DOHH2 (cell line): ENCODE measurements at regions not wholly inside any gene's neighbourhood (a gene's known extent, or its start where the extent isn't known, plus 50 kb on each side); places are given as distances from the start of the nearest gene placed in this dataset.

Source experiments
- H3F3A ChIP-seq: fragments of 200-600 bp; sonication (generic), shearing (Covaris generic); 2 replicates; pipeline ENCODE4 v1.6.0; 2016; ENCODE audit warnings: antibody characterized with exemption, mild to moderate bottlenecking; ENCODE audit not compliant: control insufficient read depth, insufficient read depth
- H3K27ac ChIP-seq: fragments of 200-600 bp; sonication (generic); 2 replicates; pipeline ENCODE4 v1.5.1; 2014; ENCODE audit warnings: low read depth, mild to moderate bottlenecking, low read length, moderate library complexity
- H3K27me3 ChIP-seq: fragments of 200-600 bp; sonication (generic); 2 replicates; pipeline ENCODE4 v1.6.1; 2014; ENCODE audit warnings: mild to moderate bottlenecking, low read length, mixed read lengths; ENCODE audit not compliant: control insufficient read depth
- H3K36me3 ChIP-seq: fragments of 200-600 bp; sonication (generic); 2 replicates; pipeline ENCODE4 v1.6.1; 2014; ENCODE audit warnings: mild to moderate bottlenecking, low read length, moderate library complexity, mixed read lengths; ENCODE audit not compliant: control insufficient read depth
- H3K4me1 ChIP-seq: fragments of 200-600 bp; sonication (generic); 2 replicates; pipeline ENCODE4 v1.6.1; 2014; ENCODE audit warnings: mild to moderate bottlenecking, low read length, mixed read lengths; ENCODE audit not compliant: control insufficient read depth
- H3K4me2 ChIP-seq: fragments of 200-600 bp; sonication (generic); 2 replicates; pipeline ENCODE4 v1.6.0; 2014; ENCODE audit warnings: mild to moderate bottlenecking, low read length, moderate library complexity
- H3K4me3 ChIP-seq: fragments of 200-600 bp; sonication (generic); 2 replicates; pipeline ENCODE4 v1.5.1; 2014; ENCODE audit warnings: mild to moderate bottlenecking, low read length, mixed read lengths
- H3K79me2 ChIP-seq: fragments of 200-600 bp; sonication (generic); 2 replicates; pipeline ENCODE4 v1.6.1; 2014; ENCODE audit warnings: mild to moderate bottlenecking, low read length, mixed read lengths; ENCODE audit not compliant: control insufficient read depth
- H3K9me2 ChIP-seq: fragments of 200-600 bp; sonication (generic); replicated peaks from 2 replicates; pipeline ENCODE4 v1.6.1; 2014; ENCODE audit warnings: mild to moderate bottlenecking, low read length, mixed read lengths; ENCODE audit not compliant: control insufficient read depth
- H3K9me3 ChIP-seq: fragments of 200-600 bp; sonication (generic); 2 replicates; pipeline ENCODE4 v1.6.1; 2014; ENCODE audit warnings: antibody characterized with exemption, low read length, mixed read lengths; ENCODE audit not compliant: control insufficient read depth, insufficient read depth
- H4K20me1 ChIP-seq: fragments of 200-600 bp; sonication (generic); 2 replicates; pipeline ENCODE4 v1.6.0; 2014; ENCODE audit warnings: low read depth, mild to moderate bottlenecking, antibody characterized with exemption, low read length, moderate library complexity; ENCODE audit not compliant: control insufficient read depth, insufficient read depth
- CTCF ChIP-seq: fragments of 200-600 bp; sonication (generic); IDR thresholded peaks from one replicate; pipeline ENCODE4 v1.5.1; 2014; ENCODE audit warnings: antibody characterized with exemption, mild to moderate bottlenecking, low read depth, low read length; ENCODE audit not compliant: poor library complexity, severe bottlenecking
- EZH2phosphoT487 ChIP-seq: fragments of 200-600 bp; sonication (generic); IDR thresholded peaks from 2 replicates; pipeline ENCODE4 v1.6.1; 2017; ENCODE audit warnings: borderline replicate concordance, mild to moderate bottlenecking, antibody characterized with exemption, low read length, moderate library complexity, mixed read lengths

- Histone ChIP-seq H3K27ac (no peak overlapping the region), H3K79me2 (no peaks in the 10 kb centered on the region), H3K27me3 (no peaks in the 10 kb centered on the region), H3F3A (no peaks in the 10 kb centered on the region), H3K9me2 (no peaks in the 10 kb centered on the region), H3K9me3 (no peaks in the 10 kb centered on the region), H3K4me2 (no peak overlapping the region), H3K36me3 (no peaks in the 10 kb centered on the region), H3K4me3 (no peak overlapping the region), H4K20me1 (no peaks in the 10 kb centered on the region), H3K4me1 (peaks cover 3% of the 10 kb centered on the region)
- TF ChIP-seq EZH2phosphoT487 (no peak), CTCF (no peak)
These were observed 54.4 kb upstream of the GRIP1 start for GRCh38 chr12:66733321-66733720.

- no peaks in the 10 kb centered on the region for H3K9me2 ChIP-seq
- H4K20me1 ChIP-seq: no peaks in the 10 kb centered on the region
- H3K4me3 ChIP-seq: no peak overlapping the region
- TF ChIP-seq EZH2phosphoT487 (no peak), CTCF (no peak)
- H3K79me2 ChIP-seq: no peaks in the 10 kb centered on the region
- H3K9me3 ChIP-seq: no peaks in the 10 kb centered on the region
- no peaks in the 10 kb centered on the region for H3K36me3 ChIP-seq
- no peaks in the 10 kb centered on the region for H3K27me3 ChIP-seq
- no peaks in the 10 kb centered on the region for H3F3A ChIP-seq
- no peaks in the 10 kb centered on the region for H3K4me1 ChIP-seq
- no peak overlapping the region for H3K27ac ChIP-seq
- no peak overlapping the region for H3K4me2 ChIP-seq
These were observed 55.0 kb upstream of the GRIP1 start for GRCh38 chr12:66733839-66734238.

- no peaks in the 10 kb centered on the region for H4K20me1 ChIP-seq
- TF ChIP-seq CTCF (no peak), EZH2phosphoT487 (no peak)
These were observed 56.4 kb upstream of the GRIP1 start for GRCh38 chr12:66735275-66735674.

GRCh38 chr12:66736931-66737330, 58.1 kb upstream of the GRIP1 start:
- H3K4me2 ChIP-seq: no peak overlapping the region
- TF ChIP-seq CTCF (no peak), EZH2phosphoT487 (no peak)
- no peak overlapping the region for H3K27ac ChIP-seq
- no peaks in the 10 kb centered on the region for H3K9me2 ChIP-seq
- H3K27me3 ChIP-seq: no peaks in the 10 kb centered on the region
- H3K4me3 ChIP-seq: no peak overlapping the region
- H3K36me3 ChIP-seq: no peaks in the 10 kb centered on the region
- H4K20me1 ChIP-seq: no peaks in the 10 kb centered on the region
- H3F3A ChIP-seq: no peaks in the 10 kb centered on the region
- no peaks in the 10 kb centered on the region for H3K9me3 ChIP-seq
- H3K4me1 ChIP-seq: peaks cover 4% of the 10 kb centered on the region
- no peaks in the 10 kb centered on the region for H3K79me2 ChIP-seq

More at GRCh38 chr12:66735275-66735674, 56.4 kb upstream of the GRIP1 start:
- Histone ChIP-seq H3K9me3 (no peaks in the 10 kb centered on the region), H3K27me3 (no peaks in the 10 kb centered on the region), H3F3A (no peaks in the 10 kb centered on the region), H3K4me1 (no peaks in the 10 kb centered on the region), H3K4me2 (no peak overlapping the region), H3K4me3 (no peak overlapping the region), H3K9me2 (no peaks in the 10 kb centered on the region), H3K27ac (no peak overlapping the region), H3K36me3 (no peaks in the 10 kb centered on the region), H3K79me2 (no peaks in the 10 kb centered on the region)
